Trophoblast cell (in vitro differentiated cells and primary cell): ENCODE measurements at regions not wholly inside any gene's neighbourhood (a gene's known extent, or its start where the extent isn't known, plus 50 kb on each side); places are given as distances from the start of the nearest gene placed in this dataset.
"Not testable (repeated sequence)": the region's sequence is repeated elsewhere in the genome, so short reads cannot be mapped to it uniquely, and the experiment has no call there.

Experiments
- DNase-seq, 2 donors: peaks; one replicate each; pipeline ENCODE4 v3.0.0-alpha.2; 2016
- H2AFZ ChIP-seq: 2 replicates; pipeline ENCODE4 v1.6.1; 2013; ENCODE audit warnings: low read length, moderate library complexity, mild to moderate bottlenecking; ENCODE audit not compliant: insufficient read depth, poor library complexity
- H2AK5ac ChIP-seq: 2 replicates; pipeline ENCODE4 v1.6.1; 2013; ENCODE audit warnings: mild to moderate bottlenecking, low read length
- H2BK120ac ChIP-seq: 2 replicates; pipeline ENCODE4 v1.6.1; 2013; ENCODE audit warnings: low read length, mild to moderate bottlenecking, moderate library complexity; ENCODE audit not compliant: insufficient read depth, poor library complexity
- H2BK12ac ChIP-seq: 2 replicates; pipeline ENCODE4 v1.6.1; 2013; ENCODE audit warnings: mild to moderate bottlenecking, low read length, moderate library complexity
- H2BK5ac ChIP-seq: 2 replicates; pipeline ENCODE4 v1.6.1; 2013; ENCODE audit warnings: low read length, low read depth, moderate library complexity, mild to moderate bottlenecking; ENCODE audit not compliant: poor library complexity
- H3K14ac ChIP-seq: 2 replicates; pipeline ENCODE4 v1.6.1; 2013; ENCODE audit warnings: mild to moderate bottlenecking, low read length
- H3K18ac ChIP-seq: 2 replicates; pipeline ENCODE4 v1.6.1; 2013; ENCODE audit warnings: mild to moderate bottlenecking, low read length
- H3K23ac ChIP-seq: 2 replicates; pipeline ENCODE4 v1.6.1; 2013; ENCODE audit warnings: low read length
- H3K27ac ChIP-seq: 2 replicates; pipeline ENCODE4 v1.5.1; 2013; ENCODE audit warnings: low read depth, mild to moderate bottlenecking, inconsistent platforms, low read length, moderate library complexity
- H3K27me3 ChIP-seq: 2 replicates; pipeline ENCODE4 v1.6.1; 2013; ENCODE audit warnings: inconsistent platforms, mild to moderate bottlenecking, low read length, moderate library complexity; ENCODE audit not compliant: insufficient read depth
- H3K36me3 ChIP-seq, 2 experiments: 1 replicate in 1 of 2; 2 replicates in 1 of 2; pipeline ENCODE4 v1.6.1; 2013; ENCODE audit warnings: low read length in 2 of 2, mild to moderate bottlenecking in 2 of 2, moderate library complexity in 1 of 2; ENCODE audit not compliant: insufficient read depth in 2 of 2, control insufficient read depth in 1 of 2
- H3K4ac ChIP-seq: 2 replicates; pipeline ENCODE4 v1.6.1; 2013; ENCODE audit warnings: low read depth, mild to moderate bottlenecking, low read length, moderate library complexity
- H3K4me1 ChIP-seq, 2 experiments: 1 replicate in 1 of 2; 2 replicates in 1 of 2; pipeline ENCODE4 v1.6.1; 2013; ENCODE audit warnings: low read length in 2 of 2, mild to moderate bottlenecking in 2 of 2, moderate library complexity in 1 of 2; ENCODE audit not compliant: insufficient read depth in 2 of 2, control insufficient read depth in 1 of 2
- H3K4me2 ChIP-seq: 2 replicates; pipeline ENCODE4 v1.6.1; 2013; ENCODE audit warnings: inconsistent platforms, mild to moderate bottlenecking, low read length, moderate library complexity
- H3K4me3 ChIP-seq: 2 replicates; pipeline ENCODE4 v1.5.1; 2013; ENCODE audit warnings: mild to moderate bottlenecking, low read depth, low read length, inconsistent platforms
- H3K79me1 ChIP-seq: one replicate; pipeline ENCODE4 v1.6.1; 2013; ENCODE audit warnings: low read length
- H3K79me2 ChIP-seq: 2 replicates; pipeline ENCODE4 v1.6.1; 2013; ENCODE audit warnings: low read length, mild to moderate bottlenecking; ENCODE audit not compliant: control insufficient read depth, insufficient read depth, poor library complexity
- H3K9ac ChIP-seq: 2 replicates; pipeline ENCODE4 v1.6.1; 2013; ENCODE audit warnings: mild to moderate bottlenecking, low read length
- H3K9me3 ChIP-seq: 2 replicates; pipeline ENCODE4 v1.6.1; 2013; ENCODE audit warnings: low read depth, mild to moderate bottlenecking, control low read depth, inconsistent platforms, low read length; ENCODE audit not compliant: insufficient read depth
- H4K12ac ChIP-seq: 2 replicates; pipeline ENCODE4 v1.6.1; 2013; ENCODE audit warnings: low read depth, mild to moderate bottlenecking, low read length, moderate library complexity
- H4K8ac ChIP-seq: 2 replicates; pipeline ENCODE4 v1.6.1; 2013; ENCODE audit warnings: low read depth, mild to moderate bottlenecking, low read length, moderate library complexity
- H4K91ac ChIP-seq: one replicate; pipeline ENCODE4 v1.6.1; 2013; ENCODE audit warnings: low read depth, mild to moderate bottlenecking, low read length, moderate library complexity
- WGBS: extraction: QIAGEN DNeasy Blood & Tissue Kit; methylation state at CpG from one replicate; pipeline ENCODE4 v1.1.7; 2013; ENCODE audit warnings: missing lambda C conversion rate; ENCODE audit not compliant: insufficient read length, insufficient coverage; ENCODE audit errors: extremely low coverage; 5-methylcytosine and 5-hydroxymethylcytosine counted together

- no peak overlapping the region for H3K9ac ChIP-seq
- no peaks in the 10 kb centered on the region for H3K79me2 ChIP-seq
- no peak overlapping the region for H3K4me3 ChIP-seq
- no peak overlapping the region for H2BK12ac ChIP-seq
- H3K79me1 ChIP-seq: no peaks in the 10 kb centered on the region
- H2AK5ac ChIP-seq: no peak overlapping the region
- no peak overlapping the region for H4K12ac ChIP-seq
- H3K23ac ChIP-seq: no peak overlapping the region
- no peak overlapping the region for H3K4me2 ChIP-seq
- H3K18ac ChIP-seq: no peak overlapping the region
- no peak overlapping the region for H3K4ac ChIP-seq
- H3K27me3 ChIP-seq: no peaks in the 10 kb centered on the region
- no peak overlapping the region for H3K14ac ChIP-seq
- no CpG with 5 or more reads among the region's 3 CpGs for WGBS
- H3K27ac ChIP-seq: no peak overlapping the region
- no peaks in the 10 kb centered on the region for H3K9me3 ChIP-seq
- no peak overlapping the region for H2BK120ac ChIP-seq
- DNase-seq: no peak
- H2AFZ ChIP-seq: no peak overlapping the region
- no peak overlapping the region for H4K91ac ChIP-seq
- H2BK5ac ChIP-seq: no peak overlapping the region
- no peaks in the 10 kb centered on the region for H3K4me1 ChIP-seq
- H4K8ac ChIP-seq: no peak overlapping the region
- H3K36me3 ChIP-seq: no peaks in the 10 kb centered on the region
These were observed 661.7 kb upstream of the RAG2 start for GRCh38 chr11:37259734-37260133.

- WGBS: no CpG with 5 or more reads among the region's 2 CpGs
- H3K79me2 ChIP-seq: no peaks in the 10 kb centered on the region
- H3K27ac ChIP-seq: no peak overlapping the region
- H3K4me1 ChIP-seq: no peaks in the 10 kb centered on the region
- H2AK5ac ChIP-seq: no peak overlapping the region
- no peak overlapping the region for H2BK120ac ChIP-seq
- H3K23ac ChIP-seq: no peak overlapping the region
- no peak overlapping the region for H2BK5ac ChIP-seq
- H4K91ac ChIP-seq: no peak overlapping the region
- H2AFZ ChIP-seq: no peak overlapping the region
- H3K79me1 ChIP-seq: no peaks in the 10 kb centered on the region
- no peak for DNase-seq
- H3K9ac ChIP-seq: no peak overlapping the region
- H3K4me2 ChIP-seq: no peak overlapping the region
- no peak overlapping the region for H4K12ac ChIP-seq
- H3K9me3 ChIP-seq: no peaks in the 10 kb centered on the region
- H3K27me3 ChIP-seq: no peaks in the 10 kb centered on the region
- no peak overlapping the region for H2BK12ac ChIP-seq
- no peak overlapping the region for H3K18ac ChIP-seq
- H3K4ac ChIP-seq: no peak overlapping the region
- no peak overlapping the region for H3K4me3 ChIP-seq
- H3K14ac ChIP-seq: no peak overlapping the region
- H4K8ac ChIP-seq: no peak overlapping the region
- no peaks in the 10 kb centered on the region for H3K36me3 ChIP-seq
These were observed 650.1 kb upstream of the RAG2 start for GRCh38 chr11:37248145-37248544.

- H3K79me1 ChIP-seq: not testable (repeated sequence)
These were observed 648.1 kb upstream of the RAG2 start for GRCh38 chr11:37246092-37246491.

GRCh38 chr11:37230865-37231264 lies 632.8 kb upstream of the RAG2 start:
- Histone ChIP-seq H3K27ac (no peak overlapping the region), H2AFZ (no peak overlapping the region), H3K9ac (no peak overlapping the region), H3K4me1 (no peaks in the 10 kb centered on the region), H4K12ac (no peak overlapping the region), H3K4me2 (no peak overlapping the region), H3K9me3 (no peaks in the 10 kb centered on the region), H2BK12ac (no peak overlapping the region), H4K8ac (no peak overlapping the region), H3K36me3 (no peaks in the 10 kb centered on the region), H2AK5ac (no peak overlapping the region), H3K79me2 (no peaks in the 10 kb centered on the region), H2BK5ac (no peak overlapping the region), H3K23ac (no peak overlapping the region), H3K4ac (no peak overlapping the region), H3K79me1 (no peaks in the 10 kb centered on the region), H3K18ac (no peak overlapping the region), H3K14ac (no peak overlapping the region), H3K27me3 (no peaks in the 10 kb centered on the region), H4K91ac (no peak overlapping the region), H2BK120ac (no peak overlapping the region), H3K4me3 (no peak overlapping the region)
- no peak for DNase-seq
- WGBS: no CpG with 5 or more reads among the region's 1 CpG

More at GRCh38 chr11:37246092-37246491, 648.1 kb upstream of the RAG2 start:
- H3K27ac ChIP-seq, H4K91ac ChIP-seq, DNase-seq, H3K27me3 ChIP-seq, H4K12ac ChIP-seq, H2BK12ac ChIP-seq, H3K36me3 ChIP-seq, H3K9ac ChIP-seq, H3K4me1 ChIP-seq, H3K4me3 ChIP-seq, H2AK5ac ChIP-seq, H3K23ac ChIP-seq, H2BK120ac ChIP-seq, H3K4ac ChIP-seq, H3K14ac ChIP-seq, H4K8ac ChIP-seq, H3K18ac ChIP-seq, H3K4me2 ChIP-seq, H2AFZ ChIP-seq, H2BK5ac ChIP-seq, H3K79me2 ChIP-seq, H3K9me3 ChIP-seq: not testable (repeated sequence)
- no CpG with 5 or more reads among the region's 15 CpGs for WGBS
